ENCODE measurements at regions not wholly inside any gene's neighbourhood (a gene's known extent, or its start where the extent isn't known, plus 50 kb on each side); places are given as distances from the start of the nearest gene placed in this dataset.

DNA sequence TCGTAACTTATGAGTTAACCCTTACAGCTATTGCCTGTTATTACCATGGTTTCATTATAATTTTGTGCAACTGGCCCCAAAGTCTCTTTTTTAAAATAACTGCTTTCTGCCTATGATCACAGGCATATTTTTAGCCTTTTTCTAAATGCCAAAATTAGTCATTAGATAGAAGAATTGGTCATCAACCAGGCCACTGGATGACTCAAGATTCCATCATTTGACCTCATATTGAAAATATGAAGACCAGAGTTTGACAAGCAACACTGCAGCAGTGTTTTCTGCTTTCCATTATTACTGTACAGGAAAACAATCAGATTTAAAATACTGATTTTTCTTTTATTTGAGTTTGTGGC, 54.7 kb upstream of the OTOGL start:
- TF ChIP-seq CTCF (IDR thresholded peaks at IDR 0.05 in 4 of 5, conservative IDR thresholded peaks at IDR 0.05 in 1 of 5) (no peak), POLR2A (IDR thresholded peaks at IDR 0.05) (no peak)

Data from gastrocnemius medialis (tissue), 4 donors.